ENCODE measurements at regions not wholly inside any gene's neighbourhood (a gene's known extent, or its start where the extent isn't known, plus 50 kb on each side); places are given as distances from the start of the nearest gene placed in this dataset.

DNA sequence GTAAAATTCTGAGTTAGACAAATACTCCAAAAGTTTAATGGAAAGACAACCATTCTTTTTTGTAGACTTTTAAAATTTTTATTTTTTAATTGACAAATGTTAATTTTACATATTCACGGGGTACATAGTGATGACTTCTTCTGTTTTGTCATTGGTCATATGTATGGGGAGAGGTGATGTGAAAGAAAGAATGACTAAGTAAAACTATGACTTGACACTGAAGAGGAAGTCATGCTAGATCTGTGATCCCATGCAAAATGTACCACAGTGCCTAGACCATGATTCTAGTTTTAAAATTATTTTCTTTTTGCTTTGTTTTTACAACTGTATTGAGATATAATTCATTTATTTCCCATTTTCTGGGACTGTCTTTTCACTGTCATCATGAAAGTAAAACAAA, 281.6 kb downstream of the MBNL1 start:
- Histone ChIP-seq H3K9ac (ENCODE audit: low read depth, low read length) (no peak overlapping the region), H3K4me3 (ENCODE audit: low read length) (no peak overlapping the region), H3K36me3 (ENCODE audit: insufficient read depth, low read depth, low read length) (no peaks in the 10 kb centered on the region), H3K27me3 (ENCODE audit: insufficient read depth, low read length) (no peaks in the 10 kb centered on the region), H3K9me3 (ENCODE audit: insufficient read depth, low read depth, low read length) (no peaks in the 10 kb centered on the region), H3K4me1 (ENCODE audit: insufficient read depth, low read length) (no peaks in the 10 kb centered on the region), H3K27ac (ENCODE audit: low read length) (no peak overlapping the region)

DNA sequence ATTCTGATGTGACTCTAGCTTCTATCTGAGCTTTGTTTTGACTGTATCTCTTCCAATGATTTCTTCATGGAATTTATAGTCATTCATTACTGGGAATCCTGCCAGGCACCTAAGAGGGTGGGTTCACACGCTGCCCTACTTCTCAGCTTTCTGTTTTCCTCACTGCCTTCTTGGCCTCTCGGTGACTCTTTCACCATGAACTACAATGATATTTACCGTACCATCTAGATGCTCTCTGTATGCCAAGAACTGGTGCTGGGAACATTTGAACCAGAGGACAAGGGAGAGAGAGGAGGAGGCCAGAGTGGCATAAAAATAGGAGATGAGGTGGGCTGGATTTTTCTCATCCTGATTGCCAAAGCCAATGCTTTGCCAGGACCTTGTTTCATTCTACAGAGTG, 280.0 kb upstream of the P2RY1 start:
- H3K36me3 ChIP-seq (ENCODE audit: insufficient read depth, low read depth, low read length), result no peaks in the 10 kb centered on the region
- no peaks in the 10 kb centered on the region for H3K4me1 ChIP-seq (ENCODE audit: insufficient read depth, low read length)
- H3K9me3 ChIP-seq (ENCODE audit: insufficient read depth, low read depth, low read length), result no peaks in the 10 kb centered on the region
- no peak overlapping the region for H3K27ac ChIP-seq (ENCODE audit: low read length)
- H3K4me3 ChIP-seq (ENCODE audit: low read length), result no peak overlapping the region
- no peak overlapping the region for H3K9ac ChIP-seq (ENCODE audit: low read depth, low read length)
- no peaks in the 10 kb centered on the region for H3K27me3 ChIP-seq (ENCODE audit: insufficient read depth, low read length)

DNA sequence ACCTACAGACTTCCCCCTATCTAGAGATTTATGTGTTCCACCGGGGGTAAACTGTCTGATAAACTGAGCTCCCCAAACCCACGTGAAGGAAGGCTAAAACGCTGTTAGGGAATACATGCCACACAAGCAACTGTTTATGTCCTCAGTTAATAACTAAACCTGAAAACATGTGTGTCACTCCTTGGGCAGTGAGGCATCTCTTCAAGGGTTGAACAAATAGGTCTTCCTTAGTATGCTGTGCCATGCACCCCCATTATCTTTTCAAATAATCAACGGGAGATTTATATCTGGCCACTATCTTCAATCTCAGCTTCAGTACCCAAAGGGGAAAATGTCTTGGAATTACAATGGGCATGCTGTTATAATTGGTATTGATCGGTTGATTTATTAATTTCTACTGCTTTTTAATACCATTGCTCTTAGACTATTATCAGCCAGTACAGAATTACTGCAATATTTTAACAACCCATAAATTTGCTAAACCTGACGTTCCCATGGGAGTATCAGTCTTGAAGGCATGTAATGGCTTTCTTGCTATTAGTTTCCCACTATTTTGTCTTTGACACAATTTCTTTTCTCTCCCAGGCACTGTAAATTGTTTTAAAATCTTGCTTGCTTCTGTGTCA, 279.2 kb upstream of the P2RY1 start:
- no peaks in the 10 kb centered on the region for H3K36me3 ChIP-seq (ENCODE audit: insufficient read depth, low read depth, low read length)
- no peak overlapping the region for H3K4me3 ChIP-seq (ENCODE audit: low read length)
- no peak overlapping the region for H3K9ac ChIP-seq (ENCODE audit: low read depth, low read length)
- no peaks in the 10 kb centered on the region for H3K9me3 ChIP-seq (ENCODE audit: insufficient read depth, low read depth, low read length)
- no peak overlapping the region for H3K27ac ChIP-seq (ENCODE audit: low read length)
- H3K4me1 ChIP-seq (ENCODE audit: insufficient read depth, low read length), result no peaks in the 10 kb centered on the region
- H3K27me3 ChIP-seq (ENCODE audit: insufficient read depth, low read length), result no peaks in the 10 kb centered on the region

DNA sequence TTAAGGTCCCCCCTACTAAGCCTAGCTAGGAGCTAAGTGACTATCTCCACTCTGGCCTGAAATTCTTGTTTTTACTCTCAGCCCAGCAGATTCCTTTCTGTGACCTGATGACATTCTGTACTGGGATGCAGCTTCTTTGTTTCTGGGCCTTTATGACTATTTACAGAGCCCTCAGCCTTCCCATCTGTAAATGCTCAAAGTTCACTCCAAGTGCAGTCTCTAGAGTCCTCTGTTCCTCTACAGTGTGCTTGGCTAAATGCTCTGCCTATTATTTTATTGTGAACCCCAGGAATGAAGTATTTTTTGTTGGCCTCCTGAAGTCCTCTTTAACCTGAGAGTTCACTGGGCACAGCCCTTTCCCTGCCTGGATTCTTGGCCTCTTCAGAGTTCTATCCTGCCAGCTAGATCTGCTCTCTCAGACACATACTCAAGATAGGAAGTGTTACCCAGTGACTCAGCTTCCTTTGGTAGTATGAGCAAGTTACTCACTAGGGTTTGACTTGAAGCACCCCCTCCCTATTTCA, 278.1 kb upstream of the P2RY1 start:
- H3K27me3 ChIP-seq (ENCODE audit: insufficient read depth, low read length), result no peaks in the 10 kb centered on the region
- no peaks in the 10 kb centered on the region for H3K9me3 ChIP-seq (ENCODE audit: insufficient read depth, low read depth, low read length)
- H3K4me3 ChIP-seq (ENCODE audit: low read length), result no peak overlapping the region
- H3K9ac ChIP-seq (ENCODE audit: low read depth, low read length), result no peak overlapping the region
- no peaks in the 10 kb centered on the region for H3K4me1 ChIP-seq (ENCODE audit: insufficient read depth, low read length)
- no peak overlapping the region for H3K27ac ChIP-seq (ENCODE audit: low read length)
- no peaks in the 10 kb centered on the region for H3K36me3 ChIP-seq (ENCODE audit: insufficient read depth, low read depth, low read length)

DNA sequence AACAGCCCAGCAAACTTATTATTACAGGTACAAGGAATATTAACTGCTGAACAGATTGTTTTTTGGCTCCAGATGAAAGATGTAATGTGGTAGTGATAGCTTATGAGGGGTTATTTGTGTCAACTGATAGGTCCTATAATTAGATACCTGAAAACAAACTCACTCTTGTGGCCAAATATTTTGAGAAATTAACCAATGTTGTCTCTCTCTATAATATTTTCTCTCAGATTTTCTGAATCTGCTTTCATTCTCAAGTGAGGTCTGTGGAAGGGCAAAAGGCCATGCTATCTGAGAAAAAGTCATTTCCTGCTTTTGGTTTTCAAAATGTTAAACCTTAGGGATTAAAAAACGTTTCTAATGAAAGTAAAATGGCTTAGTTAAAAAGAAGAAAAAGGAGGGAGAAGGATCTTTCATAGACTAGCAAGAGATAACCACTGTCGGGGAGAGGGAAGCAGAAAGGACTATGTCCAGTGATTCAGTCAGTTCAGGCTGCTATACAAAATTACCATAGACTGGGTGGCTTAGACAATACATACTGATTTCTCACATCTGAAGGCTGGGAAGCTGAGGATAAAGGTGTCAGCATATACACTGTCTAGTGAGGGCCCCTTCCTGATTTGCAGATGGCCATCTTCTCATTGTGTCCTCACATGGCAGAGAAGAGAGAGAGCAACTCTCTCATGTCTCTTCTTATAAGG, 277.5 kb upstream of the P2RY1 start:
- Histone ChIP-seq H3K9me3 (ENCODE audit: insufficient read depth, low read depth, low read length) (no peaks in the 10 kb centered on the region), H3K27me3 (ENCODE audit: insufficient read depth, low read length) (no peaks in the 10 kb centered on the region), H3K4me1 (ENCODE audit: insufficient read depth, low read length) (no peaks in the 10 kb centered on the region), H3K4me3 (ENCODE audit: low read length) (no peak overlapping the region), H3K36me3 (ENCODE audit: insufficient read depth, low read depth, low read length) (no peaks in the 10 kb centered on the region), H3K27ac (ENCODE audit: low read length) (no peak overlapping the region), H3K9ac (ENCODE audit: low read depth, low read length) (no peak overlapping the region)

DNA sequence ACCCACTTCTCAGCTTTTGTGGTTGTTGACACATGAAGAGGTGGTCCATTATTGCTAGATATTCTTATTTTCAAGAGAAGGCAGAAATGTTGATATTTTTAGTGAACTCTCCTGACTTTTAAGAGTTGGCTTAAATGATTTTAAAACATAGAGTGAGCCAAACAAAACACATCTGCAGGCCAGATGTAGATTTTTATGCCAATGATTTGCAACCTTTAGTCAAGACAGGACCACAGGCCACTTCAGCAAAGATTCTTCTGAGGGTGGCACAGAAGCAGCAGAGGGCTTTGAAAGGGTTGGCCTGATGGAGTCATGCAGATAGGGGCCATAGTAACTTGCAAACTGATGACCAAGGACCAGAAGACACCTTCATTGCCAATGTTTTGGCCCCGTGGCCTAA, 276.5 kb upstream of the P2RY1 start:
- no peak overlapping the region for H3K4me3 ChIP-seq (ENCODE audit: low read length)
- no peak overlapping the region for H3K27ac ChIP-seq (ENCODE audit: low read length)
- no peaks in the 10 kb centered on the region for H3K36me3 ChIP-seq (ENCODE audit: insufficient read depth, low read depth, low read length)
- H3K9ac ChIP-seq (ENCODE audit: low read depth, low read length), result no peak overlapping the region
- no peaks in the 10 kb centered on the region for H3K9me3 ChIP-seq (ENCODE audit: insufficient read depth, low read depth, low read length)
- H3K27me3 ChIP-seq (ENCODE audit: insufficient read depth, low read length), result no peaks in the 10 kb centered on the region
- H3K4me1 ChIP-seq (ENCODE audit: insufficient read depth, low read length), result no peaks in the 10 kb centered on the region

DNA sequence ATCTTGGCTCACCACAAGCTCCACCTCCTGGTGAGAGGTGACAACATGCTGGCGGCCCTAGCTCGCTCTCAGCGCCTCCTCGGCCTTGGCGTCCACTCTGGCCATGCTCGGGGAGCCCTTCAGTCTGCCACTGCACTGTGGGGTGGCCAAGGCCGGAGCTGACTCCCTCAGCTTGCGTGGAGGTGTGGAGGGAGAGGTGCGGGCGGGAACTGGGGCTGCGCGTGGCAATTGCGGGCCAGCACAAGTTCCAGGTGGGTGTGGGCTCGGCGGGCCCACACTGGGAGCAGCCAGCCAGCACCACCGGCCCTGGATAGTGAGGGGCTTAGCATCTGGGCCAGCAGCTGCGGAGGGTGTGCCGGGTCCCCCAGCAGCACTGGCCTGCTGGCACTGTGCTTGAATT, 275.7 kb upstream of the P2RY1 start:
- no peaks in the 10 kb centered on the region for H3K9me3 ChIP-seq (ENCODE audit: insufficient read depth, low read depth, low read length)
- H3K36me3 ChIP-seq (ENCODE audit: insufficient read depth, low read depth, low read length), result no peaks in the 10 kb centered on the region
- H3K4me1 ChIP-seq (ENCODE audit: insufficient read depth, low read length), result no peaks in the 10 kb centered on the region
- no peak overlapping the region for H3K4me3 ChIP-seq (ENCODE audit: low read length)
- no peak overlapping the region for H3K27ac ChIP-seq (ENCODE audit: low read length)
- no peak overlapping the region for H3K9ac ChIP-seq (ENCODE audit: low read depth, low read length)
- no peaks in the 10 kb centered on the region for H3K27me3 ChIP-seq (ENCODE audit: insufficient read depth, low read length)

DNA sequence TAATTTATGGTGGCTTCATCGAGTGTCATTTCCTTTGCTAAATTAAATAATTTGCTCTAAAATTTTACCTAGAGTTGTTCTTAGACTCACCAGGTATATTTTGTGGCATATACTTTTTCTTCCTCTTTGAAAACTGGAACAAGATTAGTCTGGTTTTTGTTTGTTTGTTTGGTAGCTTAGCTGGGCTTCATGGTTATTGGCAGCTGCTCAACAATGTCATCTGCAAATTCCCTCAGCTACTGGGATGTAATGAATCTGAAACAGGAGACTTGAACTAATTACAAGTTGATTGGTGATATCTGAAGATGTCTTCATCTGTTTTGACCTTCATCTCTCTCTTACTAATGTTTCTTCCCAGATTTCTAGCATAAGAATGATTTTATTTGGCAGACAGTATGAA, 270.5 kb upstream of the P2RY1 start:
- Histone ChIP-seq H3K9me3 (ENCODE audit: insufficient read depth, low read depth, low read length) (no peaks in the 10 kb centered on the region), H3K36me3 (ENCODE audit: insufficient read depth, low read depth, low read length) (no peaks in the 10 kb centered on the region), H3K9ac (ENCODE audit: low read depth, low read length) (no peak overlapping the region), H3K27me3 (ENCODE audit: insufficient read depth, low read length) (no peaks in the 10 kb centered on the region), H3K27ac (ENCODE audit: low read length) (no peak overlapping the region), H3K4me1 (ENCODE audit: insufficient read depth, low read length) (no peaks in the 10 kb centered on the region), H3K4me3 (ENCODE audit: low read length) (no peak overlapping the region)

DNA sequence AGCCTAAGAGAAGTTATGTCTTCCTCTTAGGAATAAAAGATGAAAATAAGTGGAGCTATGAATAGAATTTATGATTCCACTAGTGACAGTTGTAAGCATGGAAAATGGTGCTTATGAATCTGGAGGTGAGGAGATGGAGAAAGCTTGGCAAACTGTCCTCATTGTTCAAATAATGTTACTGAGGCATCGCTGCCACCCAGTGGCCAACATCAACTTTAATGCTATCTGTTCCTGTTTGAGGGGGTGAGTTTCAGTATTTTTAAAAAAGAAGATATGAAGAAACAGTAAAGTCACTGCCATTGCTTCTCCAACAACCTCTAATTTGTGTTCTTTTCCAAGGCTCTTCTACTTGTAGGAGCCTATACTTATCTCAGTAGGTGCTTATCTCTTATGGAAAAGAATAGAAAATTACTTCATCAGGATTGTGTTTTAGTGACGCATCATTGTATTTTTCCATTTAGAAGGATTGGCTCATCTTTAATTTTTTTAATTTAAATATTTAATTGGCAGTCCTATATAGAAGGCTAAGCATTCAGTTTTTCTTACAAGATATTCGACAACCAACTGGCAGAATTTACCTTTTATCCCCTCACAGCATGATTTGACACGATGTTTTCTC, 260.4 kb upstream of the P2RY1 start:
- H3K9ac ChIP-seq (ENCODE audit: low read depth, low read length), result no peak overlapping the region
- no peaks in the 10 kb centered on the region; the same call in 1 of the 2 replicates for H3K4me1 ChIP-seq (ENCODE audit: insufficient read depth, low read length)
- H3K36me3 ChIP-seq (ENCODE audit: insufficient read depth, low read depth, low read length), result no peaks in the 10 kb centered on the region
- H3K4me3 ChIP-seq (ENCODE audit: low read length), result no peak overlapping the region
- H3K27ac ChIP-seq (ENCODE audit: low read length), result no peak overlapping the region
- no peaks in the 10 kb centered on the region for H3K9me3 ChIP-seq (ENCODE audit: insufficient read depth, low read depth, low read length)
- H3K27me3 ChIP-seq (ENCODE audit: insufficient read depth, low read length), result no peaks in the 10 kb centered on the region

DNA sequence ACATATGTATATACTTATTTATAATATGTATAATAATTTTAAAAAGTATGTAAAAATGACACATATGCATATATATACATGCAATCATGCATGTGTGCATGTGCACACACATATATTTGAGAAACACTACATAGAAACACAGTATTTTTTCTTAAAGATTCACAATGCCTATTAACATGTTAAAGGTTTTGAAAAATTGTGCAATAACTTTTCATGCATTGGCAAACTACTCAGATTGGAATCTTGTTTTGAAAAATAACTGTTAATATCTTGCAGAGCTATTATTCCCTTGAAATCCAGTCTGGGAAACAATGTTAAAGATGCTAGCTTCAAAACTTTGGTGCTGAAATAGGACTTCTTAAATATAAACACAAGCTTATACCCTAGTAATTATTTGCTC, 256.2 kb upstream of the P2RY1 start:
- Histone ChIP-seq H3K4me1 (ENCODE audit: insufficient read depth, low read length) (no peaks in the 10 kb centered on the region; the same call in 1 of the 2 replicates), H3K27ac (ENCODE audit: low read length) (no peak overlapping the region), H3K9ac (ENCODE audit: low read depth, low read length) (no peak overlapping the region), H3K9me3 (ENCODE audit: insufficient read depth, low read depth, low read length) (no peaks in the 10 kb centered on the region), H3K36me3 (ENCODE audit: insufficient read depth, low read depth, low read length) (no peaks in the 10 kb centered on the region), H3K27me3 (ENCODE audit: insufficient read depth, low read length) (no peaks in the 10 kb centered on the region), H3K4me3 (ENCODE audit: low read length) (no peak overlapping the region)

DNA sequence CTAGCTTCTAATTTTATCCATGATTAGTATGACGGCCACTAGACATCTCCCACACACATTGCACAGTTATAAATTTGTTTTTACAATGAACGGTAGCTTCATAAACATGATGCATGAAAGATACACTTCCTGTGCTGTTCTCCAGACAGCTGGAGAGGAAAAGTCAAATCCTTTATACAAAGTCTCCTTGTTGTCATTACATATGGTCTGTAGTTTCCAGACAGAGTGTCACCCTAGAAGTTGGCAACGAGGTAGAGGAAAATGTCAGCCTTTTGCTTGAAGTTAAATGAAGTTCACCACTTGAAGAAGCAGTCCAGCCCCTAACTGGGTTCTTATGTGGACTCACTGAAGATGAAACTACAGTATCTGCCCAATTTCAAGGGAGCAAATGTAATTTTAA, 253.0 kb upstream of the P2RY1 start:
- Histone ChIP-seq H3K9me3 (ENCODE audit: insufficient read depth, low read depth, low read length) (no peaks in the 10 kb centered on the region), H3K36me3 (ENCODE audit: insufficient read depth, low read depth, low read length) (no peaks in the 10 kb centered on the region), H3K27ac (ENCODE audit: low read length) (no peak overlapping the region), H3K4me3 (ENCODE audit: low read length) (no peak overlapping the region), H3K27me3 (ENCODE audit: insufficient read depth, low read length) (no peaks in the 10 kb centered on the region), H3K4me1 (ENCODE audit: insufficient read depth, low read length) (no peaks in the 10 kb centered on the region), H3K9ac (ENCODE audit: low read depth, low read length) (no peak overlapping the region)

DNA sequence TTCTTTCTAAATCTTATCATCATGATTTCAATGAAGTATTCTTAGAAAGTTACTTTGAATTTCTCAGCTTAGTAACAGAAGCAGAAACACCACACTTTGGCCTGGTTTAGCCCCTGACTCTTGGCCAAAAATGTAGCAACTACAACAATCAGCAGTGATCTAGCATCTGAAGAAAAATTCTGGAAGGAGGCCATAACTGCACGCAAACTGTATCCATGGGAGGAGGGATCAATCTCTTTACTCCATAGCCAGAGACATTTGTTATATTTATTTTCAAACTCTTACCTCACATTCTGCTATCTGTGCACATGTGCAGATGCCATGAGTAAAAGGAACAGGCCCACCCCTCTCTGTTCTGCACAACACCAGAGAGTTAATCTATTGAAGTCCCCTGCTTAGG, 251.0 kb upstream of the P2RY1 start:
- Histone ChIP-seq H3K27me3 (ENCODE audit: insufficient read depth, low read length) (no peaks in the 10 kb centered on the region), H3K4me3 (ENCODE audit: low read length) (no peak overlapping the region), H3K4me1 (ENCODE audit: insufficient read depth, low read length) (no peaks in the 10 kb centered on the region), H3K27ac (ENCODE audit: low read length) (no peak overlapping the region), H3K36me3 (ENCODE audit: insufficient read depth, low read depth, low read length) (no peaks in the 10 kb centered on the region), H3K9me3 (ENCODE audit: insufficient read depth, low read depth, low read length) (no peaks in the 10 kb centered on the region), H3K9ac (ENCODE audit: low read depth, low read length) (no peak overlapping the region)

Measured in iPS-20b (cell line).